ENCODE measurements at regions not wholly inside any gene's neighbourhood (a gene's known extent, or its start where the extent isn't known, plus 50 kb on each side); places are given as distances from the start of the nearest gene placed in this dataset.

DNA sequence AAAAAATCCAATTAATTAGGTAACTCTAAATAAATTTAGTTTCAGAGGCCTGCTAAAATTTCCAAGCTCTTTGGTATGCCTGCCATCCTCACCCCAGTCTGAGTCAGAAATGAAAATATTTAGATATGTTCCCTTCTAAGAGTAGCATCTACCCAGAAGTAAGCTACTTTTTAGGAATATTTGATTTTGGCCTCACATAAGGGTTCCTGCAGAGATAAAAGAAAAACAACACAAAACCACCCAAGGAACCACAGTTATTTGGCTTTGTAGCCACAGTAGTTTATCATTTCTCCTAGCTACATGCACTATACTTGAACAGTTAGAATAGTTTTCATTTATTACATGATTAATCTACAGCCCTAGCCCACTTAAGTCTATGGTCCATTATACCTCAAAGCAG lies 192.6 kb upstream of the FAM241A start:
- TF ChIP-seq EZH2 (IDR thresholded peaks at IDR 0.05; ENCODE audit: borderline replicate concordance, low read depth, low read length, severe bottlenecking): no peak
- TF ChIP-seq, protein P1, sequence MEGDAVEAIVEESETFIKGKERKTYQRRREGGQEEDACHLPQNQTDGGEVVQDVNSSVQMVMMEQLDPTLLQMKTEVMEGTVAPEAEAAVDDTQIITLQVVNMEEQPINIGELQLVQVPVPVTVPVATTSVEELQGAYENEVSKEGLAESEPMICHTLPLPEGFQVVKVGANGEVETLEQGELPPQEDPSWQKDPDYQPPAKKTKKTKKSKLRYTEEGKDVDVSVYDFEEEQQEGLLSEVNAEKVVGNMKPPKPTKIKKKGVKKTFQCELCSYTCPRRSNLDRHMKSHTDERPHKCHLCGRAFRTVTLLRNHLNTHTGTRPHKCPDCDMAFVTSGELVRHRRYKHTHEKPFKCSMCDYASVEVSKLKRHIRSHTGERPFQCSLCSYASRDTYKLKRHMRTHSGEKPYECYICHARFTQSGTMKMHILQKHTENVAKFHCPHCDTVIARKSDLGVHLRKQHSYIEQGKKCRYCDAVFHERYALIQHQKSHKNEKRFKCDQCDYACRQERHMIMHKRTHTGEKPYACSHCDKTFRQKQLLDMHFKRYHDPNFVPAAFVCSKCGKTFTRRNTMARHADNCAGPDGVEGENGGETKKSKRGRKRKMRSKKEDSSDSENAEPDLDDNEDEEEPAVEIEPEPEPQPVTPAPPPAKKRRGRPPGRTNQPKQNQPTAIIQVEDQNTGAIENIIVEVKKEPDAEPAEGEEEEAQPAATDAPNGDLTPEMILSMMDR (IDR thresholded peaks at IDR 0.05; ENCODE audit: borderline replicate concordance, extremely low read depth, low read length, poor library complexity, severe bottlenecking): no peak

Measured in DND-41 (cell line).